Progenitor cell of endocrine pancreas (in vitro differentiated cells): ENCODE measurements at regions not wholly inside any gene's neighbourhood (a gene's known extent, or its start where the extent isn't known, plus 50 kb on each side); places are given as distances from the start of the nearest gene placed in this dataset.

Experiments
- DNase-seq: peaks from one replicate; pipeline ENCODE4 v3.0.0; 2021; ENCODE audit warnings: low spot score; ENCODE audit not compliant: unreplicated experiment
- H3K27ac Mint-ChIP-seq: 2 replicates; pipeline ENCODE4 v1.8.0; 2021; ENCODE audit warnings: mild to moderate bottlenecking, moderate library complexity, mixed read lengths
- H3K27me3 Mint-ChIP-seq: 2 replicates; pipeline ENCODE4 v1.8.0; 2021; ENCODE audit warnings: mixed read lengths
- H3K36me3 Mint-ChIP-seq: 2 replicates; pipeline ENCODE4 v1.8.0; 2022; ENCODE audit warnings: mixed read lengths; ENCODE audit not compliant: insufficient read depth
- H3K4me1 Mint-ChIP-seq: 2 replicates; pipeline ENCODE4 v1.8.0; 2021; ENCODE audit warnings: low read depth, mixed read lengths
- H3K4me3 Mint-ChIP-seq: 2 replicates; pipeline ENCODE4 v1.8.0; 2021; ENCODE audit warnings: low read depth, mild to moderate bottlenecking, moderate library complexity, mixed read lengths
- H3K9me3 Mint-ChIP-seq: 2 replicates; pipeline ENCODE4 v1.8.0; 2021; ENCODE audit warnings: low read depth, mixed read lengths
- TF ChIP-seq, protein P1 (sequence below): fragments of 200-600 bp; sonication (generic); IDR thresholded peaks from one replicate; pipeline ENCODE4 v1.5.0; 2021; ENCODE audit warnings: antibody characterized with exemption, mild to moderate bottlenecking; ENCODE audit not compliant: unreplicated experiment

DNA sequence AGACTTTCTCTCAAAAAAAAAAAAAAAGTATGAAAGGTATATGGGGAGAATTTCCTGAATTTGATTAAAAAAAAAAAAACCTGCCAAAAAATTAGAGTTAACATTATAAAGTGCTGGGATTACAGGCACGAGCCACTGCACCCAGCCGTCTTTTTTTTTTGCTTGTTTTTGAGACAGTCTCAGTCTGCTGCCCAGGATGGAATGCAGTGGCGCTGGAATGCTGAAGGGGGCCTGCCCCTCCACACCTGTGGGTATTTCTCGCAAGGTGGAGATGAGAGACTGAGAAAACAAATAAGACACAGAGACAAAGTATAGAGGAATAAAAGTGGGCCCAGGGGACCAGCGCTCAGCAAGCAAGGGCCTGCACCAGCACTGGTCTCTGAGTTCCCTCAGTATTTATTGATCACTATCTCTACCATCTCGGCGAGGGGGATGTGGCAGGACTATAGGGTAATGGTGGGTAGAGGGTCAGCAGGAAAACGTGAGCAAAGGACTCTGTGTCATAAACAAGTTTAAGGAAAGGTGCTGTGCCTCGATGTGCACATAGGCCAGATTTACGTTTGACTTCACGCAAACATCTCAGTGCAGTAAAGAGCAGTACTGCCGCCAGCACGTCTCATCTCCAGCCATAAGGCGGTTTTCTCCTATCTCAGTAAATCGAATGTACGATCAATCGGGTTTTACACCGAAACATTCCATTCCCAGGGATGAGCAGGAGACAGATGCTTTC, 117.2 kb downstream of the GOSR1 start:
- TF ChIP-seq, protein P1, sequence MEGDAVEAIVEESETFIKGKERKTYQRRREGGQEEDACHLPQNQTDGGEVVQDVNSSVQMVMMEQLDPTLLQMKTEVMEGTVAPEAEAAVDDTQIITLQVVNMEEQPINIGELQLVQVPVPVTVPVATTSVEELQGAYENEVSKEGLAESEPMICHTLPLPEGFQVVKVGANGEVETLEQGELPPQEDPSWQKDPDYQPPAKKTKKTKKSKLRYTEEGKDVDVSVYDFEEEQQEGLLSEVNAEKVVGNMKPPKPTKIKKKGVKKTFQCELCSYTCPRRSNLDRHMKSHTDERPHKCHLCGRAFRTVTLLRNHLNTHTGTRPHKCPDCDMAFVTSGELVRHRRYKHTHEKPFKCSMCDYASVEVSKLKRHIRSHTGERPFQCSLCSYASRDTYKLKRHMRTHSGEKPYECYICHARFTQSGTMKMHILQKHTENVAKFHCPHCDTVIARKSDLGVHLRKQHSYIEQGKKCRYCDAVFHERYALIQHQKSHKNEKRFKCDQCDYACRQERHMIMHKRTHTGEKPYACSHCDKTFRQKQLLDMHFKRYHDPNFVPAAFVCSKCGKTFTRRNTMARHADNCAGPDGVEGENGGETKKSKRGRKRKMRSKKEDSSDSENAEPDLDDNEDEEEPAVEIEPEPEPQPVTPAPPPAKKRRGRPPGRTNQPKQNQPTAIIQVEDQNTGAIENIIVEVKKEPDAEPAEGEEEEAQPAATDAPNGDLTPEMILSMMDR, result no peak
- DNase-seq, result no peak
- no peak overlapping the region for H3K27ac Mint-ChIP-seq
- no peak overlapping the region for H3K4me3 Mint-ChIP-seq
- H3K9me3 Mint-ChIP-seq, result peaks cover 13% of the 10 kb centered on the region
- peaks cover 3% of the 10 kb centered on the region for H3K36me3 Mint-ChIP-seq
- peaks cover 2% of the 10 kb centered on the region for H3K4me1 Mint-ChIP-seq
- no peaks in the 10 kb centered on the region for H3K27me3 Mint-ChIP-seq

DNA sequence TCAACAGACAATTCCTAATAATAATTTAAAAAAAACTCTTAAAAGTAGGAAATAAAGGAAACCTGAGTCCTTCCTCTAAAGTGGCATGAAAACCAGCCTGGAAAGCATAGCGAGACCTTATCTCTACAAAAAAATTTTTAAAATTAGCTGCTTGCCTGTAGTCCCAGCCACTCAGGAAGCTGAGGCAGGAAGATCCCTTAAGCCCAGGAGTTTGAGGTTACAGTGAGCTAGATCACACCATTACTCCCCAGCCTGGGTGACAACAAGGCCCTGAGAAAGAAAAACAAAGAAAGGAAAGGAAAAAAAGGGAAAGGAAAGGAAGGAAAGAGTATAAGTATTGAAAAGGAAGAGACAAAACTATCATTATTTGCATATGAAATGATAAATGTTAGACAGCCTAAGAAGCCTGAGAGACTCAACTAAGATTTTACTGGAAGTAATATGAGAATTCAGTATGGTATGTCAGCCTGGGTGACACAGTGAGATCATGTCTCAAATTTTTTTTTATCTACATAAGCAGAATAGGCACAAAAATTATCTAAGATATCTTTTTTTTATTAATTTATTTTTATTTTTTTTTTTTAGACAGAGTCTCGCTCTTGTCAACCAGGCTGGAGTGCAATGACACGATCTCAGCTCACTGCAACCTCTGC, 113.0 kb downstream of the GOSR1 start:
- peaks cover 4% of the 10 kb centered on the region for H3K4me1 Mint-ChIP-seq
- DNase-seq, result no peak

DNA sequence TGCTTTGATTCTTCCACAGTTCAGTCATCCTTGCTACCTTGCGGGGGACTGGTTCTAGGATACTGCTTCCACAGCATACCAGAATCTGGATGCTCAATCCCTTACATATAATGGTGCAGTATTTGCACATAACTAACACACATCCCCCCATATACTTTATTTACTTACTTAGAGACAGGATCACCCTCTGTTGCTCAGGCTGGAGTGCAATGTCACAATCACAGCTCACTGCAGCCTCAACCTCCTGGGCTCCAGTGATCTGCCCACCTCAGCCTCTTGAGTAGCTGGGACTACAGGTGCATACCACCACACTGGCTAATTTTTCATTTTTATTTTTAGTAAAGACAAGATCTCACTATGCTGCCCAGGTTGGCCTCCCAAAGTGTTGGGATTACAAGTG, 112.2 kb downstream of the GOSR1 start:
- no peak overlapping the region for H3K27ac Mint-ChIP-seq
- H3K27me3 Mint-ChIP-seq, result peaks cover 4% of the 10 kb centered on the region
- no peak for DNase-seq
- H3K36me3 Mint-ChIP-seq, result no peaks in the 10 kb centered on the region
- TF ChIP-seq, protein P1, result no peak
- H3K9me3 Mint-ChIP-seq, result peaks cover 2% of the 10 kb centered on the region
- no peak overlapping the region for H3K4me3 Mint-ChIP-seq
- H3K4me1 Mint-ChIP-seq, result peaks cover 5% of the 10 kb centered on the region

More for the DNA sequence above, 113.0 kb downstream of the GOSR1 start:
- TF ChIP-seq, protein P1, result no peak
- no peaks in the 10 kb centered on the region for H3K36me3 Mint-ChIP-seq
- no peak overlapping the region for H3K4me3 Mint-ChIP-seq
- H3K27ac Mint-ChIP-seq, result no peak overlapping the region
- no peaks in the 10 kb centered on the region for H3K27me3 Mint-ChIP-seq
- H3K9me3 Mint-ChIP-seq, result peaks cover 5% of the 10 kb centered on the region

DNA sequence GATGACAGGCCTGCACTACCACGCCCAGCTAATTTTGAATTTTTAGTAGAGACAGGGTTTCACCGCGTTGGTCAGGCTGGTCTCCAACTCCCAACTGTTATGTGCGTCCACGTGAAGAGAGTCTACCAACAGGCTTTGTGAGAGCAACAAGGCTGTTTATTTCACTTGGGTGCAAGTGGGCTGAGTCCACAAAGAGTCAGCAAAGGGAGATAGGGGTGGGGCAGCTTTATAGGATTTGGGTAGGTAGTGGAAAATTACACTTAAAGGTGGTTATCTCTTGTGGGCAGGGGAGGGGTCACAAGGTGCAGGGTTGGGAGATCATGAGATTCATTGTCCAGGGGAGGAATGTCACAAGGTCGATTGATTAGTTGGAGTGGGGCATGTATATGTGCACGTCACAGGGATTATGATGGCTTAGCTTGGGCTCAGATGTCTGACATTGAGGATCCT, 111.6 kb downstream of the GOSR1 start:
- Mint-ChIP-seq H3K36me3 (no peaks in the 10 kb centered on the region), H3K4me3 (no peak overlapping the region), H3K27ac (no peak overlapping the region), H3K4me1 (peaks cover 5% of the 10 kb centered on the region), H3K9me3 (no peaks in the 10 kb centered on the region), H3K27me3 (peaks cover 4% of the 10 kb centered on the region)
- TF ChIP-seq, protein P1, result no peak
- no peak for DNase-seq

DNA sequence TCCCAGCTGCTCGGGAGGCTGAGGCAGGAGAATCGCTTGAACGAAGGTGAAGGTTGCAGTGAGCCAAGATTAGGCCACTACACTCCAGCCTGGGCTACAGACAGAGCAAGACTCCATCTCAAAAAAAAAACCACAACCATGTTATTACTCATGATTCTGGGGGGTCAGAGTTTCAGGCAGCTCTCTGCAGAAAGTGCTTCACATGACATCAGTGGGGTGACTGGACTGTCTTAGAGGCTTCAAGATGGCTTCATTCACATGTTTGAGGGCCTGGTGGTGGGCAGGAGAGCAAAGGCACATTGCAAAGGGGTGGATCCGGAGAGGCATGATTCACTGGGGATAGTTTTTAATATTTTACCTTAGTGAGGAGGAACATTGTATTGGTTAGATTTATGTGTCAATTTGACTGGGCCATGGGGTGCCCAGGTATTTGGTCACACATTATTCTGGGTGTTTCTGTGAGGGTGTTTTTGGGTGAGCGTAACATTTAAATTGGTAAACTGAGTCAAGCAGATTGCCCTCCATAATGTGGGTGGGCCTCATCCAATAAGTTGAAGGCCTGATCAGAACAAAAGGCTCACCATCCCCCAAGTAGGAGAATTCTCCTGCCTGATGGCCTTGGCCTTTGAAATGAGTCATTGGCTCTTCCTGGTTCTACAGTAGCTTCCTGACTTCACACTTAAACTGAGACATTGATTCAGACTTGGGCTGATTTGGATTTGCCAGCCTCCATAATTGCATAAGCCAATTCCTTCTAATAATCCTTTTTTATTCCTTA, 109.8 kb downstream of the GOSR1 start:
- TF ChIP-seq, protein P1, result no peak
- Mint-ChIP-seq H3K4me3 (no peak overlapping the region), H3K27me3 (peaks cover 8% of the 10 kb centered on the region), H3K4me1 (peaks cover 5% of the 10 kb centered on the region), H3K27ac (no peak overlapping the region), H3K36me3 (no peaks in the 10 kb centered on the region), H3K9me3 (no peaks in the 10 kb centered on the region)
- DNase-seq, result no peak
